Adrenal gland (tissue), 9 donors: ENCODE measurements at regions not wholly inside any gene's neighbourhood (a gene's known extent, or its start where the extent isn't known, plus 50 kb on each side); places are given as distances from the start of the nearest gene placed in this dataset.

ENCODE experiments used
- DNase-seq, 7 donors: peaks; one replicate each; pipeline ENCODE4 v3.0.0-alpha.2; 2019 to 2020
- H3K27ac ChIP-seq, 5 donors: fragments of 200-600 bp; sonication (generic) in 4 of 5; 1 replicate in 3 of 5; 2 replicates in 2 of 5; pipeline versions ENCODE4 v1.5.1 to v1.8.0; 2016 to 2020; ENCODE audit warnings: mild to moderate bottlenecking in 1 of 5
- H3K27me3 ChIP-seq: fragments of 200-600 bp; 2 replicates; pipeline ENCODE4 v1.8.0; 2021
- H3K36me3 ChIP-seq, 2 donors: fragments of 200-600 bp; replicated peaks in 1 of 2; 1 replicate in 1 of 2; 2 replicates in 1 of 2; pipeline versions ENCODE4 v1.5.1 to v1.8.0; 2018 to 2022
- H3K4me1 ChIP-seq, 2 donors: fragments of 200-600 bp; replicated peaks in 1 of 2; 1 replicate in 1 of 2; 2 replicates in 1 of 2; pipeline versions ENCODE4 v1.5.1 to v1.8.0; 2018 to 2021
- H3K4me3 ChIP-seq, 4 donors: fragments of 200-600 bp; sonication (generic) in 3 of 4; one replicate each; pipeline ENCODE4 v1.5.1; 2016 to 2018
- H3K9me3 ChIP-seq, 3 donors: fragments of 200-600 bp; sonication (generic) in 1 of 3; replicated peaks in 1 of 3; 1 replicate in 2 of 3; 2 replicates in 1 of 3; pipeline versions ENCODE4 v1.5.1 to v1.8.0; 2016 to 2021
- POLR2A ChIP-seq, 2 donors: fragments of 450-650 bp; IDR thresholded peaks; one replicate each; pipeline ENCODE4 v1.6.1; 2017; ENCODE audit warnings: antibody characterized with exemption in 2 of 2, mild to moderate bottlenecking in 2 of 2, moderate library complexity in 1 of 2
- WGBS, 4 donors: extraction: QIAGEN DNeasy Blood & Tissue Kit in 2 of 4; methylation state at CpG; one replicate each; pipeline versions ENCODE4 v1.1.5 to v1.1.7; 2013 to 2017; 5-methylcytosine and 5-hydroxymethylcytosine counted together
- intact Hi-C, 2 donors: fragments of 100-400 bp; cut with DNase I; formaldehyde crosslinking; loops; one replicate each; pipeline versions ENCODE4 v1.14.1 to v1.15.0; 2022 to 2023
- TF ChIP-seq, protein P1 (sequence below), 6 experiments: fragments of 450-650 bp in 4 of 6; fragments of 200-600 bp in 2 of 6; sonication (generic) in 1 of 6; IDR thresholded peaks; 1 replicate in 5 of 6; 2 replicates in 1 of 6; pipeline versions ENCODE4 v1.5.1 to v1.8.0; 2016 to 2021; ENCODE audit warnings: antibody characterized with exemption in 6 of 6, mild to moderate bottlenecking in 2 of 6, moderate library complexity in 1 of 6
- donor health status: healthy with polysubstance abuse.
- donor health status: Bipolar disorder and iron deficiency.
- donor health status: DM: yes; HTN: yes; CAD: no.
- donor health status: DM: no; HTN: no; CAD: no.
- donor health status: DM: no; HTN: no; CAD: no.

DNA sequence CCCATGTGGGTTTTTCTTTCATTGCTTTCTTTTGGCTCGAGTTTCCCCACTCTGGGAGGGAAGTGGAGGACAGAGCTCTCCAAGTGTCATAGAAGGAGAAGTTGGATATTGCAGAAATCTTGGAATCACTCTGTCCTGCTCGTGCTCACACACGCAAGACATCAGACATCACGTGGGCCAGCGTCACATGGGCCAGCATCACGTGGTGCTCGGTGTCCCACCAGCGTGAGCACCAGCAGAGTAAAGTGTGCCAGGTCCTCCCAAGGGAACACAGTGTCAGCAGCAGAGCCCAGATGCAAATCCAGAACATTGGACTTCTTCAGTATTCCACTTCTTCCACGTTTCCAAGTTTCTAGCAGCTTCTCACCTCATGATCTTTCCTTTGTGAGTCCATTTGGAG, 327.0 kb downstream of the FOXL1 start:
- no peak for TF ChIP-seq POLR2A (IDR thresholded peaks at IDR 0.05)
- TF ChIP-seq, protein P1, sequence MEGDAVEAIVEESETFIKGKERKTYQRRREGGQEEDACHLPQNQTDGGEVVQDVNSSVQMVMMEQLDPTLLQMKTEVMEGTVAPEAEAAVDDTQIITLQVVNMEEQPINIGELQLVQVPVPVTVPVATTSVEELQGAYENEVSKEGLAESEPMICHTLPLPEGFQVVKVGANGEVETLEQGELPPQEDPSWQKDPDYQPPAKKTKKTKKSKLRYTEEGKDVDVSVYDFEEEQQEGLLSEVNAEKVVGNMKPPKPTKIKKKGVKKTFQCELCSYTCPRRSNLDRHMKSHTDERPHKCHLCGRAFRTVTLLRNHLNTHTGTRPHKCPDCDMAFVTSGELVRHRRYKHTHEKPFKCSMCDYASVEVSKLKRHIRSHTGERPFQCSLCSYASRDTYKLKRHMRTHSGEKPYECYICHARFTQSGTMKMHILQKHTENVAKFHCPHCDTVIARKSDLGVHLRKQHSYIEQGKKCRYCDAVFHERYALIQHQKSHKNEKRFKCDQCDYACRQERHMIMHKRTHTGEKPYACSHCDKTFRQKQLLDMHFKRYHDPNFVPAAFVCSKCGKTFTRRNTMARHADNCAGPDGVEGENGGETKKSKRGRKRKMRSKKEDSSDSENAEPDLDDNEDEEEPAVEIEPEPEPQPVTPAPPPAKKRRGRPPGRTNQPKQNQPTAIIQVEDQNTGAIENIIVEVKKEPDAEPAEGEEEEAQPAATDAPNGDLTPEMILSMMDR (IDR thresholded peaks at IDR 0.05) = no peak
- intact Hi-C loops = no loop called here
- 78 to 90% (median 85%) methylated on average over 9 of the region's 9 CpGs for WGBS, 4 donors
- no peaks in the 10 kb centered on the region for H3K36me3 ChIP-seq
- no peak for DNase-seq
- H3K4me1 ChIP-seq = no peaks in the 10 kb centered on the region
- H3K27ac ChIP-seq = no peak overlapping the region
- H3K27me3 ChIP-seq = no peaks in the 10 kb centered on the region
- no peaks in the 10 kb centered on the region for H3K9me3 ChIP-seq
- no peak overlapping the region for H3K4me3 ChIP-seq

DNA sequence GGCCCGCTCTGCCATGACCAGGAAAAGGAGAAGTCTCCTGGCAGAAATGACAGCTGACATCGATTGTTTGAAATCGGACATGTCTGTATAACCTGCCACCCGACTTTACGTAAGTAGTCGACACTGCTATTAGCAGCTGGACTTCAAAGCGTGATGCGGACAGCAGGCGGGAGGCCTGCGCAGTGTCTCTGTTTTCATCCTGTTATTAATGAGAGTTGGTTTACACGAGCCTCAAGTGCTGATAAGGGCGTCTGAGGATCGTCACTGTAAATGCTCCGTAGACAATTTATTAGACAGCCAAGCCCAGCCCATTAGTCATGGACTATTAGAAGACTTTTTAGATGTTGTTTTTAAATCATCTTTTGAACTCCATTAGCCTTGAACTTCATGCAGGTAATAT, 328.3 kb downstream of the FOXL1 start:
- Histone ChIP-seq H3K9me3 (no peaks in the 10 kb centered on the region), H3K27ac (no peak overlapping the region), H3K36me3 (no peaks in the 10 kb centered on the region), H3K27me3 (no peaks in the 10 kb centered on the region), H3K4me1 (no peaks in the 10 kb centered on the region), H3K4me3 (no peak overlapping the region)
- TF ChIP-seq POLR2A (IDR thresholded peaks at IDR 0.05) = no peak
- TF ChIP-seq, protein P1 (IDR thresholded peaks at IDR 0.05) = no peak
- intact Hi-C loops = no loop called here
- WGBS, 4 donors = 56 to 68% (median 61%) methylated on average over 14 of the region's 14 CpGs
- no peak for DNase-seq

DNA sequence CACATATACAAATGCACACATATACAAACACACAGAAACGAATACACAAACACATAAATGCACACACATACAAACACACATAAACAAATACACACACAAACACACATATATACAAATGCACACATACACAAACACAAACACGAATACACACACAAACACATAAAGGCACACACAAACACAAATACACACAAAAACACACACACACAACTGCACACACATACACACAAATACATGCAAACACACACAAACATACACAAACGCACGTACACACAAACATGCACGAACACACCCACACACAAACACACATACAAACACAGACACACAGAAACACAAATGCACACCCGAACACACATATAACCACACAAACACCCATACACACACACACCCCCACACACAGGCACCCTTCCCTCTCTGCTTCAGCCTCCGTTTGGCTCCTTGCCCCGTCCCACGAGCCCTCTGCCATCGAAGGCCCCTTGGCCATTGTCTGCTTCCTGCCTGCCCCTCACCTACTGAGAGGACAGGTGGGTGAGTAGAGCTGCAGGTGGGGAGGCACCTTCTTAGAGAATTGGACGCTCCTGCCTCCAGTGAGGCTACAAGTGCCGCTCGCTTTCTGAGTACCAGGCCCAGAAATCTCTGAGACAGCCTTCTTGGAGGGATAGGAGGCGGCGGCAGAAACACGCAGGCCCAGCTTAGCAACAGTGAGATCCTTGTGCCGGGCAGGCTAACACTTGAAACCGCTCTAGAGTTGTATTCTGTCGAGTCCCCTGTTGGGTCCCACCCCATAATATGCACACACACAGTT, 331.2 kb downstream of the FOXL1 start:
- no peaks in the 10 kb centered on the region for H3K4me1 ChIP-seq
- intact Hi-C loops = no loop called here
- TF ChIP-seq, protein P1 (IDR thresholded peaks at IDR 0.05) = no peak
- no peak for TF ChIP-seq POLR2A (IDR thresholded peaks at IDR 0.05)
- H3K4me3 ChIP-seq = no peak overlapping the region
- WGBS, 4 donors = 82 to 88% (median 86%) methylated on average over 13 to 19 of the region's 19 CpGs
- no peak overlapping the region for H3K27ac ChIP-seq
- no peaks in the 10 kb centered on the region for H3K36me3 ChIP-seq
- no peaks in the 10 kb centered on the region for H3K27me3 ChIP-seq
- no peak for DNase-seq
- H3K9me3 ChIP-seq = no peaks in the 10 kb centered on the region

DNA sequence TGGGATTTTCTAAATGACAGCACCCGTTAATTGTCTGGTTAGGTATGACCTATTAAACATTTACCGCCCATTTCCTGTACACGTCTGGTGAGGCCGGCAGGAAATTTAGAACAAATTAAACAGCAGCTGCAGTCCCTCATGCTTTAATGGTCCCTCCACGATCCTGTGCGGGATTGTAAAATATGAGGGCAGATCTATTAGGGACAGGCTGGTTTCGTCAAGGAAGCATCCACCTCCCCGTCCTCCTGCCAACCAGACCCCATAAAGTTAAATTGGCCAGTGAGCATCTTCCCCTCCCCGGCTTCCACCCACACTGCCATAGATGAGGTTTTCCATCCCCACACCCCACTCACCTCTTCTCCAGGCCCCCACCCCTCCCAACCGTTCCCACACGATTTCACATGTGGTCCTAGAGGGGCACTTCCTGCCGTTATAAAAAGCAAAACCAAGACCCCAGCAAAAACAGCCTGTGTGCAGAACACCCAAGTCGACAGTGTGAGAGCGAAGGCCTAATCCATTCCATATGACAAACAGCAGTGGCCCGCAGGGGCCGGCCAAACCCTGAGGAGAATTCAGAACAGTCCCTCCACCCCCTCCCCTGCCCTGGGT, 331.9 kb downstream of the FOXL1 start:
- no peaks in the 10 kb centered on the region for H3K9me3 ChIP-seq
- no peaks in the 10 kb centered on the region for H3K36me3 ChIP-seq
- no peaks in the 10 kb centered on the region for H3K4me1 ChIP-seq
- H3K27me3 ChIP-seq = no peaks in the 10 kb centered on the region
- no peak overlapping the region for H3K27ac ChIP-seq
- no peak overlapping the region for H3K4me3 ChIP-seq
- intact Hi-C loops = no loop called here
- 69 to 74% (median 73%) methylated on average over 15 to 16 of the region's 16 CpGs for WGBS, 4 donors
- no peak for DNase-seq
- TF ChIP-seq, protein P1 (IDR thresholded peaks at IDR 0.05) = no peak
- no peak for TF ChIP-seq POLR2A (IDR thresholded peaks at IDR 0.05)
